Midbrain (tissue), 1 donor: ENCODE measurements at regions not wholly inside any gene's neighbourhood (a gene's known extent, or its start where the extent isn't known, plus 50 kb on each side); places are given as distances from the start of the nearest gene placed in this dataset.

Experiments used
- DNase-seq: peaks from one replicate; lab custom pipeline; 2025; lab: John Stamatoyannopoulos, UW

- DNase-seq, result no peak
Measured at GRCh38 chr1:59022799-59023198, 239.0 kb upstream of the JUN start.

DNA sequence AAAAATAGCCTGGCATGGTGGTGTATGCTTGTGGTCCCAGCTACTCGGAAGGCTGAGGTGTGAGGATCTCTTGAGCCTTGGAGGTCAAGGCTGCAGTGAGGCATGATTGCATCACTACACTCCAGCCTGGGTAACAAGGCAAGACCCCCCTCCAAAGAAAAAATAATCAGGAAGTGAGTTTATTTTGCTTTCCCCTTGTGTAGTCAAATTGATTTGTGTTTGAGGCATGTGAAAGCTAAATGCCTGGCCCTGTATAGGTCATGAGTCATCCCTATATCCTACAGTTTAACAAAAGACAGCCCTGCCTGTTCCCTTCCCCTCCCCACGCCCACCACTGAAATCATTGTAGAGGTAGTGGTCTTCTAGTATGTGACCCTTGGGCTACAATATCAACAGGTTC is 241.4 kb upstream of the JUN start:
- no peak for DNase-seq

- DNase-seq, result no peak
Measured at GRCh38 chr1:59025898-59026426, 242.1 kb upstream of the JUN start.

GRCh38 chr1:59026472-59026948 is 242.7 kb upstream of the JUN start:
- DNase-seq, result no peak

GRCh38 chr1:59027177-59027576 is 243.3 kb upstream of the JUN start:
- no peak for DNase-seq

DNA sequence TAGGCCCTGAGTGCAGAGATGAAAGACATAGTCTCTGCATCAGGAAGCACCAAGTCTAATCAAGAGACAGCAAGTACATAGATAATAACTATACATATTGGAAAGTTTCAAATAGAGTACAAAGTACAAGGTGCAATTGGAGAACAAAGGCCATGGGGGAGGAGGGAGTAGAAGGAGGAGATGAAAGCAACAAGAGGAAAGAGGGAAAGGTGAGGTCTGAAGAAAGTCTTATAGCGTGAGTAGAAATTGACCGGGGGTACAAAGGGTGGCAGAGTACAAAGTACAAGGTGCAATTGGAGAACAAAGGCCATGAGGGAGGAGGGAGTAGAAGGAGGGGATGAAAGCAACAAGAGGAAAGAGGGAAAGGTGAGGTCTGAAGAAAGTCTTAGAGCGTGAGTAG is 244.2 kb upstream of the JUN start:
- no peak for DNase-seq

DNA sequence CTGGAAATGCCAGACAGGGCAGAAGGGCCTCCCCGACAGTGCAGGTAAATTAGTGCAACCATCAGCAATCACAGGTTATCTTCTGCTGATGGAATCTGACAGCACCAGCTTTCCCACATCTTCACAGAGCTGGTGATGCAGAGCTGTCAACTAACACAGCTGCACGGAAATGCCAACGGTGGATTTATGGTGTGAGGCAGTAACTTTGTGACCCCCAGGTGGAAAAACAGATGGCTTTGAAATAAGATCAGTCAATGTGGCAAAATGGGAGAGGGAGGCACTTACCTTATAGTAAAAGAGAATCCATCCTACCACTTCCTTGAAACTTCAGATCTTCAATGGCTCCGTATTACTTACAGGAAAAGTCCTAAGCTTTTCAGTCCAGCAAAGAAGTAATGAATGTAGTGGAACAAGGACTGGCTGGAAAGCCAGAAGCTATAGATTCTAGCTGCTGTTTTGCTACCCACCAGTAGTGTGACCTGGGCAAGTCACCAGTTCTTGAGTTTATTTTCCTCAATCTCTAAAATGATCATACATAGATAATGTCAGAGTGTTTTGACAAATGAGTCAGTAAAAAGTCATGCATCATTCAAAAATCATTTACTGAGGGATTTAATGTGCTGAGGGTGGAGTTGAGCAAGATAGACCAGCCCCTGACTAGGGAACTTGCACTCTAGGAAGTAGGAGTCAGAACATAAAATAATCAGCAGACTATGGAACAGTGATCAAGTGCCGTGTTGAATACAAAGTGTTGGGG is 245.7 kb upstream of the JUN start:
- no peak for DNase-seq

DNA sequence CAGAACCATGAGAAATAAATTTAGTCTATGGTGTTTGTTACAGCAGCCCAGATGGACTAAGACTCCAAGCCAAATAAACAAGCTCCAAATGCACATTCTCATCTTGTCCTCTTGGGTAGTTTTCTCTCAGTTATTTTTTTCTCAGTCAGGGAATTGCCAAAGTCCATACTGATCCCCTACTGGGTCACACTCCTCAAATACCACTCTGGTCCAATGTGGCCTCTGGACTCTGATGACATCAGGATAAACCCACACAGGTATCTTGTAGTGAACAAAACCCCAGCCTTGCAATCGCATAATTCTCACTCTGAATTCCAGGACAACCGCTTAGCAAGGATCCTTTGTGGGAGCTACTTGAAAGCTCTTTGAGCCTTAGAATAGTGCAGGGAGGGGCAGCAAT is 248.4 kb upstream of the JUN start:
- DNase-seq, result no peak

DNA sequence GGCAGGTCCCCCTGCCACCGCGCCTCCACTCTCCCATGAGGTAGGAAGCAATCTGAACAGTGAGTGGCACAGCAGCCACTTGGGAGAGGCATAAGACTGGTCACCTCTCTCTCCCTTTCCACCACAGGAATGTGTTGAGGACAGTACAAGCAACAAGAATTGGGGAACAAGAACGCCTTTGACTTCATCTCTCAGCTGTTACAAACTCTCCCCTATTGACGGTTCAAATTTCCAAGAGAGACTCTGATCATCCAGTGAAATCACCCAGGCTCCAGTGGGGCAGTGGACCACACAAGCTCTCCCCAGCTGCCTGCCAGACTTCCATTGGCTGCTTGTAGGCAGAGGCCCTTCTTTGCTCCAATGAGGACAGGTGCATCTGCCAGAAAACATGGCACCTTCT is 249.9 kb upstream of the JUN start:
- no peak for DNase-seq

DNA sequence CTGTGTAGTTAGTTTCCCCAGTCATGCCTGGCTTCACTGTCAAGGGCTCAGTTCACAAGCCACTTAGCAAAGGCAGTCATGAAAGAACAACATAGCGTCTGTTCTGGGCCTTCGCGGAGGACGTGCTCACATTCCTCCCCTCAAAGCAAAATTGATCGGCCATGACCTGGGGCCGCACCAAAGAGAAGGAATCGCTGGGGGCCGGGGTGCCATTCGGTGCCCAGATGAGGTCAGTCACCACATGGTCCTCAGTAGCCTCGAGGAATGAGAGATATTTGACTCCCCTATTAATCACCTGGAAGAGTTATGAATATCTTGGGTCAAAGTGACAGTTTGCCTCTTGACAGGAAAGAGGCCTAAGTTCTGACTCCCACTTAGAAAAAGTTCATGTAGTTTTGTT is 251.1 kb upstream of the JUN start:
- DNase-seq, result no peak

GRCh38 chr1:59039551-59039950 is 255.7 kb upstream of the JUN start:
- no peak for DNase-seq

GRCh38 chr1:59040486-59040885 is 256.4 kb upstream of the FGGY start:
- no peak for DNase-seq

- DNase-seq, result no peak
Measured at GRCh38 chr1:59041646-59042277, 255.1 kb upstream of the FGGY start.

GRCh38 chr1:59043796-59044195 is 253.1 kb upstream of the FGGY start:
- no peak for DNase-seq

- DNase-seq, result no peak
Measured at GRCh38 chr1:59044535-59045121, 252.3 kb upstream of the FGGY start.

GRCh38 chr1:59045137-59045536 is 251.8 kb upstream of the FGGY start:
- DNase-seq, result no peak

GRCh38 chr1:59045636-59046035 is 251.3 kb upstream of the FGGY start:
- DNase-seq, result no peak

GRCh38 chr1:59046134-59046533 is 250.8 kb upstream of the FGGY start:
- DNase-seq, result no peak

GRCh38 chr1:59046730-59047157 is 250.2 kb upstream of the FGGY start:
- no peak for DNase-seq

- no peak for DNase-seq
Measured at GRCh38 chr1:59051007-59051406, 245.9 kb upstream of the FGGY start.

DNA sequence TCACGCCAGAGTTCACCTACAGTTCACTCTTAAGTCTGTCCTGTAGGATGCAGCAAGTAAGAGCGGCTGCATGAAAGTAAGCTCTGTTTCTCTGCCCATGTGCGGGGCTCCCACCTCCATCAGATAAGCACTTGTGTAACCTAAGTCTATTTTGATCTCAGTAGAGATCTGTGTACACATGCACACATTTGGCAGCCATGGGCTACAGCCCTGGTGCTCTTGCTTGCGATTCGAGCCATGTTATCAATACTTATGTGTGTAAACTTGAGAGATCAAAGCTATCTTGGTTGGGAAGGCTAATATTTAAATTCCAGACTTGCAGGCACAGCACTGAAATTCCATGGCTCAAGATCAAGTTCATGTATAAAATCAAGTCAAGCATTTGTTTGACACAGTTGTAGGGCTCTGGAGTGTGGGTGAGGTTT is 244.7 kb upstream of the FGGY start:
- no peak for DNase-seq

GRCh38 chr1:59054172-59054571 is 242.7 kb upstream of the FGGY start:
- DNase-seq, result no peak
